Peyer's patch (tissue), 4 donors: ENCODE measurements at regions not wholly inside any gene's neighbourhood (a gene's known extent, or its start where the extent isn't known, plus 50 kb on each side); places are given as distances from the start of the nearest gene placed in this dataset.
"Not testable (repeated sequence)": the region's sequence is repeated elsewhere in the genome, so short reads cannot be mapped to it uniquely, and the experiment has no call there.

ENCODE experiments used
- DNase-seq, 3 donors: peaks; one replicate each; pipeline ENCODE4 v3.0.0-alpha.2; 2017 to 2019
- H3K27ac ChIP-seq, 4 donors: fragments of 200-600 bp; sonication (generic); one replicate each; pipeline ENCODE4 v1.5.1; 2016 to 2019
- H3K27me3 ChIP-seq, 2 donors: fragments of 200-600 bp; sonication (generic); one replicate each; pipeline ENCODE4 v1.5.1; 2019
- H3K36me3 ChIP-seq, 3 donors: fragments of 200-600 bp; sonication (generic); one replicate each; pipeline ENCODE4 v1.5.1; 2016 to 2019
- H3K4me1 ChIP-seq, 4 donors: fragments of 200-600 bp; sonication (generic); one replicate each; pipeline ENCODE4 v1.5.1; 2016 to 2019
- H3K4me3 ChIP-seq, 4 donors: fragments of 200-600 bp; sonication (generic); 1 replicate in 3 of 4; 2 replicates in 1 of 4; pipeline ENCODE4 v1.5.1; 2016 to 2019; ENCODE audit warnings: mild to moderate bottlenecking in 1 of 4
- H3K9me3 ChIP-seq, 4 donors: fragments of 200-600 bp; sonication (generic); one replicate each; pipeline ENCODE4 v1.5.1; 2016 to 2019; ENCODE audit warnings: mild to moderate bottlenecking in 1 of 4
- CTCF ChIP-seq, 6 experiments: fragments of 450-650 bp in 4 of 6; fragments of 200-600 bp in 2 of 6; sonication (generic) in 1 of 6; IDR thresholded peaks; one replicate each; pipeline ENCODE4 v1.5.1; 2017 to 2019; ENCODE audit warnings: antibody characterized with exemption in 6 of 6, mild to moderate bottlenecking in 3 of 6, moderate library complexity in 1 of 6
- POLR2A ChIP-seq, 2 donors: fragments of 450-650 bp; IDR thresholded peaks; one replicate each; pipeline ENCODE4 v1.5.1; 2017; ENCODE audit warnings: antibody characterized with exemption in 2 of 2, mild to moderate bottlenecking in 2 of 2, moderate library complexity in 2 of 2

- H3K4me1 ChIP-seq, H3K4me3 ChIP-seq, H3K9me3 ChIP-seq, H3K27me3 ChIP-seq, H3K36me3 ChIP-seq, H3K27ac ChIP-seq, DNase-seq: not testable (repeated sequence)
These were observed 51.6 kb upstream of the MAP4K4 start for GRCh38 chr2:101645886-101646285.

DNA sequence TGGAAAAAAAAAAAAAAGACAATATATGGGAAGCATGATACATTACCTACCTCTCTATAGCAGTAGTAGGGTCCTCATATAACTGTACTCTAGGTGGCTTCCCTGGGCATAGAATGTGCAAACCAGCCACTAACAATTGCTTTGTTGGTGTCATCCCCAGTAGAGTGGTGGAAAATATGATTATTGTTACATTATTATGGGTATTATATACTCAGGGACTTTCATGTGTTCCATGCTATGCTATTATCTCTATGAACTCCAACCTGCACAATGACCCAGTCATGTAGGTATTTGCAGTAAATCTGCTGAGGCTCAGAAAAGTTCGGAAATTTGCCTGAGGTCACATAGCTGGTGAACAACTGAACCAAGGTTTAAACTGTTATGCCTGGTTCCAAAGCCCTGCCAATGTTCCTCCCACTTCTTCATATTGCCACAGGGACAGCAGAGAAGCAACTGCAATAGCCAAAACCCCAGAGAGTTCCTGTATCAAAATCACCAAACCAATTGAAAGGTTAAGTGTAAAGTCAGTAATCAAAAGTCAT lies 52.6 kb upstream of the MAP4K4 start:
- Histone ChIP-seq H3K4me3 (no peak overlapping the region), H3K4me1 (no peaks in the 10 kb centered on the region), H3K27me3 (no peaks in the 10 kb centered on the region), H3K27ac (no peak overlapping the region), H3K36me3 (no peaks in the 10 kb centered on the region), H3K9me3 (no peaks in the 10 kb centered on the region)
- TF ChIP-seq POLR2A (IDR thresholded peaks at IDR 0.05), result no peak
- DNase-seq, result no peak

DNA sequence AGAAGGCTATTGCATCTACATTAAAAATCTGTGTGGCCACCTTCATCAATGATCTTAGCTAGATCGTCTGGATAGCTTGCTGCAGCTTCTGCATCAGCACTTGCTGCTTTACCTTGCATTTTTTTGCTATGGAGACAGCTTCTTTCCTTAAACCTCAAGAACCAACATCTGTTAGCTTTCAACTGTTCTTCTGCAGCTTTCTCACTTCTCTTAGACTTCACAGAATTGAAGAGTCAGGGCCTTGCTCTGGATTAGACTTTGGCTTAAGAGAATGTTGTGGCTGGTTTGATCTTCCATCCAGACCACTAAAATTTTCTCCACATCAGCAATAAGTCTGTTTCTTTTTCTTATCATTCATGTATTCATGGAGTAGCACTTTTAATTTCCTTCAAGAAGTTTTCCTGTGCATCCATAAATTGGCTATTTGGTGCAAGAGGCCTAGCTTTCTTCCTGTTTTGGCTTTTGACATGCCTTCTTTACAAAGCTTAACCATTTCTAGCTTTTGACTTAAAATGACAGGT lies 54.4 kb upstream of the MAP4K4 start:
- H3K4me3 ChIP-seq, result no peak overlapping the region
- no peak for TF ChIP-seq CTCF (IDR thresholded peaks at IDR 0.05)
- no peak for TF ChIP-seq POLR2A (IDR thresholded peaks at IDR 0.05)
- H3K27me3 ChIP-seq, result no peaks in the 10 kb centered on the region
- no peaks in the 10 kb centered on the region for H3K9me3 ChIP-seq
- H3K4me1 ChIP-seq, result no peaks in the 10 kb centered on the region
- H3K27ac ChIP-seq, result no peak overlapping the region
- H3K36me3 ChIP-seq, result no peaks in the 10 kb centered on the region
- no peak for DNase-seq

DNA sequence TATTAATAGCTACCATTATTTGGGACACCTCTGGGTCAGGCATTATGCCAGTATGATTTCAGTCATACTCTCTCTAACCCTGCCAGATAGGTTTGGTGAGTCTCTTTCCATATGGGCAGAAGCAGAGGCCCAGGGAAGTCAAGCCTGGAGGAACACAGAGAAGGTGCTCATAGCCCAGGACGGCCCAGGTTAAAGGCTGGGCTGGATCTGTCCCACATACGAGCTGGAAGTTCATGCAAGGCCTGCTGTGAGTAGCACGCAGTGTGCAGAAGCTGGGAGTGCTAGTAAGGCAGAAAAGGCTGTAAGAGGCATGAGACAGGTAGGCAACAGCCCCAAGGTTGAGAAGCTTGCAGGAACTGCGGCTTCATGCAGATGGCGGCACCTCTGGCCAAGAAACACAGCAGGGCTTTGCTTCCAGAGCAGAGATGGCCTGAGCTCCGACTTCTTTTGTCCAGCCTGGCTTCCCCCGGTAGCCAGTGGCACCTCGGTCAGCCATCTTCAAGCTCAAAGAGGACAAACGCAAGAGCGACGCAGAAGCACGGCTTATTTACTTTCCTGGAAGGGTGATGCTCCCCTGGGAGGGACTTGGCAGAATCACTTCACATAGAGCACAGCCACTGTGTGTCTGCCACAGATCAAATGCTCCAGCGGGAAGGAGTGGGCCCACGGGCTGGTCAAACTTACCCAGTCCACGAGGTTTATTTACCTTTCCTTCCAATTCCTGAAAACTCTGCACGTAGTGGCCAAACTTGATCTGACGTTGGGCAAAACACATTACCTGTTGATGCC lies 58.5 kb upstream of the MAP4K4 start:
- Histone ChIP-seq H3K9me3 (no peaks in the 10 kb centered on the region), H3K4me3 (no peak overlapping the region), H3K4me1 (no peaks in the 10 kb centered on the region), H3K27ac (no peak overlapping the region), H3K27me3 (no peaks in the 10 kb centered on the region), H3K36me3 (no peaks in the 10 kb centered on the region)
- TF ChIP-seq POLR2A (IDR thresholded peaks at IDR 0.05) (no peak), CTCF (IDR thresholded peaks at IDR 0.05) (no peak)
- DNase-seq, result no peak

DNA sequence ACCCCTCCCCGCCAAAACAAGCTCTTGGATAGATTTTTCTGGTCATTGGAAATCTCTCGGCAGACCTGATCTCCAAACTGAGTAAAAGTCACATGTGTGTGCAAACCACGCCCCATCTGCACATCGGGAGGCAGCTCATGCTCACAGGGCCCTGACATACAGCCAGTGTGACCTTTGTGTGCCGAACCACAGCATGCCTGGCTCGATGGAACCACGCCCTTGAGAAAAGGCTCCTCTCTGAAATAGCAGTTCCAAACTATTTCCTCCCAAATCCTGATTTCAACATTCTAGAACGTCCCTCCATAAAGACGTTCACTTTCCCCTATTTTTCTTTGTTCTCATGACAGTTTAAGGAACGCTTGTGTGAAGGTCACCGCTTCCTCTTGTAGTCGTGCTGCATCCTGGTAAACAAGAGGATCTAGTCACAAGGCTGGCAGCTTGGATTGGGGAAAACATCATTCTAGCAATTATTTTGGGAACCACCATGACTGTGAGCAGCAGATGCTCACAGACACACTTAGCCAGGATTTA lies 59.3 kb upstream of the MAP4K4 start:
- Histone ChIP-seq H3K27ac (no peak overlapping the region), H3K36me3 (no peaks in the 10 kb centered on the region), H3K4me3 (no peak overlapping the region), H3K27me3 (no peaks in the 10 kb centered on the region), H3K4me1 (no peaks in the 10 kb centered on the region), H3K9me3 (no peaks in the 10 kb centered on the region)
- TF ChIP-seq POLR2A (IDR thresholded peaks at IDR 0.05), result no peak
- no peak for TF ChIP-seq CTCF (IDR thresholded peaks at IDR 0.05)
- DNase-seq, result no peak

DNA sequence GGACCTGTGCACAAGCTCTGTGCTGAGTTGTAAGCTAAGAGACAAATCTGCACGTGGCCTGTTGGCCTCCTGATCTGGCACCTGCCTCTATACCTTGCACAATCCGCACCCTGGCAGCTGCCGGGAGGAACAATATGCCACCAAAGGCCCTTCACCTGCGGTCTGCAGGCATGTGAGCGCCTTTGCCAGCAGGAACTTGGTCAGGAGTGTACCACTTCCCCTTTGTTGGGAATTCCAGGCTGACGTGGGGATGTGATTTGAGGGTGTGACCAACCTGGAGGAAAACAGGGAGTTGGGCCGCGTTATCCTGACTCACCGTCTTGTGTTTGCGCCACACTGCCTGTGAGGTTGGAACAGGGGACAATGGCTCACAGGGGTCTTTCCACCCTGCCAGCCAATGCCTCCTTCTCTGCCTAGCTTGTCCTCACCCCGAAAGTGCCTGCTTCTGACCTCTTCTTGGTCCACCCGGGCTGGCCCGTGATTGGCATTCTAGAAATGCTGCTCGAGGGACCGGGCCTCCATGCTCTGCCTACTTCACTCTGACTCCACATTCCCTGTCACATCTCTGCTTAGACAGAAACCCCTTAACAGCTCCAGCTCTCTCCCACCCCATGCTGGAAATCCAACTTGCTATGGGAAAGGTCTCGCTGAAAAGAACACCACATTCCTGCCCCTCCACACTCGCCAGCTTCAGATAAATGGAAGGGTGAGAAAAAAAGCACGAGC lies 67.1 kb upstream of the MAP4K4 start:
- no peaks in the 10 kb centered on the region for H3K9me3 ChIP-seq
- no peaks in the 10 kb centered on the region for H3K4me1 ChIP-seq
- no peak for DNase-seq
- H3K27me3 ChIP-seq, result no peaks in the 10 kb centered on the region
- H3K36me3 ChIP-seq, result no peaks in the 10 kb centered on the region
- H3K27ac ChIP-seq, result no peak overlapping the region
- TF ChIP-seq POLR2A (IDR thresholded peaks at IDR 0.05), result no peak
- H3K4me3 ChIP-seq, result no peak overlapping the region

GRCh38 chr2:101628030-101628392 lies 69.5 kb upstream of the MAP4K4 start:
- no peak overlapping the region for H3K4me3 ChIP-seq
- no peak for TF ChIP-seq CTCF (IDR thresholded peaks at IDR 0.05)
- TF ChIP-seq POLR2A (IDR thresholded peaks at IDR 0.05), result no peak
- no peaks in the 10 kb centered on the region for H3K27me3 ChIP-seq
- DNase-seq, result no peak
- H3K27ac ChIP-seq, result no peak overlapping the region
- no peaks in the 10 kb centered on the region for H3K9me3 ChIP-seq
- H3K4me1 ChIP-seq, result no peaks in the 10 kb centered on the region
- no peaks in the 10 kb centered on the region for H3K36me3 ChIP-seq
